Stimulated activated naive CD4-positive, alpha-beta T cell (primary cell): ENCODE measurements at regions not wholly inside any gene's neighbourhood (a gene's known extent, or its start where the extent isn't known, plus 50 kb on each side); places are given as distances from the start of the nearest gene placed in this dataset.
A peak's percentile ranks its signal among the peaks of the same experiment; 100 is the strongest.
"Not testable (repeated sequence)": the region's sequence is repeated elsewhere in the genome, so short reads cannot be mapped to it uniquely, and the experiment has no call there.

Experiments used
- DNase-seq, 6 experiments: peaks; one replicate each; lab custom pipeline; 2025; lab: John Stamatoyannopoulos, UW

- no peak for DNase-seq
Measured at GRCh38 chr9:33690143-33690933, 105.0 kb upstream of the PRSS3 start.

GRCh38 chr9:33695299-33695698 is 100.1 kb upstream of the PRSS3 start:
- DNase-seq = no peak

- no peak for DNase-seq
Measured at GRCh38 chr9:33695856-33696255, 99.5 kb upstream of the PRSS3 start.

- DNase-seq = no peak
Measured at GRCh38 chr9:33697171-33697570, 98.2 kb upstream of the PRSS3 start.

DNA sequence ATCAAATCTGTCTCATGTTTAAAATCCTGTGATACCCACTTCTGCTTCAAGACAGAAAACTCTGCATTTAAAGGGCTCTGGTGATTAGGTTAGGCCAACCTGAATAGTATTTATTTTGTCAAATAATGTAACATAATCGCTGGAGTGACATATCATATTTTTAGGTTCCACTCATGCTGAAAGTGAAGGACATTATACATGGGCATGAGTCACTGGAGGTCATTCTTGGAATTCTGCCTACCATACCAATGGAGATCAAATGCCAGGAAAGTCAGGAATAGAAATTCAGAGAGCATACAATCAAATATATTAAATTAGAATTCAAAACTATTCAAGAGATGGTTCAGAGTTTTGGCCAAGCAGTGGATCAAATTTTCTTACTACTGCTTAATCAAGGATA is 97.1 kb upstream of the PRSS3 start:
- DNase-seq = no peak

GRCh38 chr9:33700940-33701339 is 94.4 kb upstream of the PRSS3 start:
- not testable (repeated sequence) for DNase-seq

DNA sequence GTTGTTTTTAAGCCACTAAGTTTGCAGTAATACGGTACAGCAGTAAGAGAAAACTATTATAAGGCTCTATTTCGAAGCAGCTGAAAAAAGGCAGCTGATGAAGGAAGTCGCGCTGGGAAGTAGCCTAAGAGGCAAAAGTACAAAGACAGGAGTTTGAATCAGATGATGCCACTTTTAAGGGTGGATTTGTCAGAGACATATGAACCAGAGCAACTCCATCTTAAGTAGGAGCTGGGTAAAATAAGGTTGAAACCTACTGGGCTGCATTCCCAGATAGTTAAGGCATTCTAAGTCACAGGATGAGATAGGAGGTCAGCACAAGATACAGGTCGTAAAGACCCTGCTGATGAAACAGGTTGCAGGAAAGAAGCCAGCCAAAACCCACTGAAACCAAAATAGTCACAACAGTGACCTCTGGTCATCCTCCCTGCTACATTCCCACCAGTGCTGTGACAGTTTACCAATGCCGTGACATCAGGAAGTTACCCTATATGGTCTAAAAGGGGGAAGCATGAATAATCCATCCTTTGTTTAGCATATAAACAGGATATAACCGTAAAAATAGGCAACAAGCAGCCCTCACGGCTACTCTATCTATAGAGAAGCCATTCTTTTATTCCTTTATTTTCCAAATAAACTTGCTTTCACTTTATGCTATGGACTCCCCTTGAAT is 91.8 kb upstream of the PRSS3 start:
- DNase-seq = no peak

GRCh38 chr9:33705440-33705839 is 89.9 kb upstream of the PRSS3 start:
- DNase-seq = not testable (repeated sequence)

DNA sequence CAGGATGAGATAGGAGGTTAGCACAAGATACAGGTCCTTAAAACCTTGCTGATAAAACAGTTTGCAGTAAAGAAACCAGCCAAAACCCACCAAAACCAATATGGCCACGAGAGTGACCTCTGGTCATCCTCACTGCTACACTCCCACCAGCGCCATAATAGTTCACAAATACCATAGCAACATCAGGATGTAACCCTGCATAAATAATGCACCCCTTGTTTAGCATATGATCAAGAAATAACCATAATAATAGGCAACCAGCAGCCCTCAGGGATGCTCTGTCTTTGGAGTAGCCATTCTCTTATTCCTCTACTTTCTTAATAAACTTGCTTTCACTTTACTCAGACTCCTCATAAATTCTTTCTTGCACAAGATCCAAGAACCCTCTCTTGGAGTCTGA is 86.9 kb upstream of the PRSS3 start:
- DNase-seq = no peak

- DNase-seq = no peak
Measured at GRCh38 chr9:33709269-33709668, 86.1 kb upstream of the PRSS3 start.

- DNase-seq = not testable (repeated sequence)
Measured at GRCh38 chr9:33711418-33711817, 83.9 kb upstream of the PRSS3 start.

DNA sequence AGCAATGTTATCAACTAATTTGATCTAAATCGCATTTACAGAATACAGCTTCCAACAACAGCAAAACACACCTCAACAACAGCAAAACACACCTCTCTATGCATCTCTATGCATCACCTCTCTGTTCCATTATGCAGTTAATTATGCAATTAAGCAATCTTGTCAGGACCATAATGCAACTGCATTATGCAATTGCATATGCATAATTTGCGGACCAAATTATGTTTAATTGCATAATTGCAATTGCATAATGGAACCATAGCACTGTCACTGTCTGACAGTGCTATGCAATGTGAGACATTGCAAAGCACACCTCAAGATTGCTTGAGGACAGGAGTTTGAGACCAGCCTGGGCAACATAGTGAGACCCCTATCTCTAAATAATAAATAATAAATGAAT is 80.4 kb upstream of the PRSS3 start:
- DNase-seq = no peak

DNA sequence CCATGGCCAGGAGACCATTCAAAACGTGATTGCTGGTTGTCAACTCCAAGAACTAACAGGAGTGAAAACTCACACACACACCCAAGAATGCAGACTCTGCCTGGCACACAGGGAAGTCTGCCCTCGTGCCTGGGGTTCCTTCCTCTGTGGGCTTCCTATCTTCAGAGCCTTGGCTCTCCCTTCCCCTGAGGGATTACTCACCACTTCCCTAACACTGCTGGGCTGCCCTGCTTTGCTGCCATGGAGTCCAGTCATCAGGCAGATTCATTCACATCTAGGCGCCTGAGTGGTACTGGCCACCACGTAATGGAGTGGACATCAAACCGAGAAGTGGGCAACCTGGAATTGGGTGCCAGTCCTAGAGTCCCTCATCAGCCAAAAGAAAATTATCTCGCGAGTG is 76.4 kb upstream of the PRSS3 start:
- no peak for DNase-seq

GRCh38 chr9:33719581-33720374 is 75.6 kb upstream of the PRSS3 start:
- DNase-seq = peak in 4 of 6 experiments; percentile 10 to 37 (median 14)

GRCh38 chr9:33721674-33722358 is 73.5 kb upstream of the PRSS3 start:
- DNase-seq = peak; percentile 64 to 89 (median 78)

- DNase-seq = no peak
Measured at GRCh38 chr9:33722359-33722675, 73.0 kb upstream of the PRSS3 start.

DNA sequence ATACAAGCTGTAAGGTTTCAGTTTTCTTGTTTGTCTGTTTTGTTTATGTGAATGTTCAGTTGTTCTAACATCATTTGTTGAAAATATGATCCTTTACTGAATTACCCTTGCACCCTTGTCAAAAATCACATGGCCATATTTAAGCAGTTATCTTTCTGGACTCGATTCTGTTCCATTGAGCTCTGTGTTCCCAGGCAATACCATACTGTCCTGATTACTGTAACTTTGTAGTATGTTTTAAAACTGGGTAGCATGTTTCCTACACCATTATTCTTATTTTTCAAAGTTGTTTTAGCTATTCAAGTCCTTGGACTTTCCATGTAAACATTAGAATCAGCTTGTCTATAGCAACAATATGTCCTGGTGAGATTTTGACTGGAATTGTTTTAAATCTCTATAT is 66.7 kb upstream of the PRSS3 start:
- DNase-seq = no peak

GRCh38 chr9:33731142-33731541 is 64.2 kb upstream of the PRSS3 start:
- DNase-seq = no peak

DNA sequence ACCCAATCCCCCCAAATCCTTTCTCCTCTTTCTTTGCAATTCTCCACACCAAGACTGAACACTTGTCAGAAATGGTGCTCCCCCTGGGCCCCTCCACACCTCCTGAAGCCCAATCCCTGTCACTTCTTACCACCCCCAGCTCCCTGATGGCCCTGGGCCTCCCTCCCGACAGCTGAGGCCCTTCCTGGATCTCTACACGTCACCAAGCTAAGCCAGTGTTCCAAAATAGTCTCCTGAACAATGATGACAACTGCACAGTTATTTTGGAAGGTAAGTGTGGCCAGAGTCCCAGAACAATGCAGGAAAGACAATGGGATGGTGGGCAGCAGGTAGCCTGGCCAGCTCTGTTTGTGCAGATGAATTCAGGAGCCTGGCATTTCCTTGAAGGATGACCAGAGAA is 63.7 kb upstream of the PRSS3 start:
- DNase-seq = no peak

DNA sequence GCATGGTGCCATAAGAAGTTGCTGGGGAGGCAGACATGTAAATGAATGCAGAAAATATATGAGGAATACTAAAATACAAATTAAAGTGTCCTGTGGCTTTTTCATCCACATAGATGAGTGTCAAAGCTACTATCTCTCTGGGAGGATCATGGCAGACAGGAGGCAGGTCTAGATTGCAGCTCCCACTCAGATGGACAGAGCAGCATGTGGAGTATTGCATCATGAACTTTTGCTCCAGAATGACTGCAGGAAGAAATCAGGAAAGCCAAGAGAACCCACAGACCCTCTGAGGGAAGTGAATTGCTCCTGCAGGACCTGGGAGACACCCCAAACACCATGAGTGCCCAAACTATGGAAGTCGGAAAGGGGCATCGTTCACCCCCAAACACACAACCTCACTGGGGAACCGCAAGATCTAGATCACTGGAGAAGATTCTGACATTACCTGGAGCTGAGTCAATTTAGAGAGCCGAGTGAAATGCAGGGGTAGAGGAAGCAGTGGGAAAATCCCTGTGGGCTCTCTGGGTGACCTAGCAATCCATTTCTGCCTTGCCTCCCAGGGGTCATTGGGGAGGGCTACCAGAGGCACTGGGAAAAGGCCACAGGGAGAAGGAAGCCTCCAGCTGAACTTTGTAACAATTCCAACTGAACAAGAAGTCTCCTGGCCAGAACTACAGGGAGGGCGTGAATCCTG is 61.0 kb upstream of the PRSS3 start:
- not testable (repeated sequence) for DNase-seq

- not testable (repeated sequence) for DNase-seq
Measured at GRCh38 chr9:33734941-33735835, 60.2 kb upstream of the PRSS3 start.
